ENCODE measurements at regions not wholly inside any gene's neighbourhood (a gene's known extent, or its start where the extent isn't known, plus 50 kb on each side); places are given as distances from the start of the nearest gene placed in this dataset.

- H3K36me3 ChIP-seq (ENCODE audit: control insufficient read depth, insufficient read depth, low read length) = no peaks in the 10 kb centered on the region
- ChIA-PET CTCF (no interaction called here), POLR2A (no interaction called here)
- in situ Hi-C loops (cut with HindIII; ENCODE audit: low pct_unique_long_range_greater_than_20kb, low sequenced_read_pairs) (no loop called here), intact Hi-C loops (cut with micrococcal nuclease; ENCODE audit: unreplicated experiment) (no loop called here)
- DNase-seq (ENCODE audit: low read depth, low spot score) (no peak), ATAC-seq (no peak)
- H3K27me3 ChIP-seq (ENCODE audit: control insufficient read depth, insufficient read depth, low read length) = no peaks in the 10 kb centered on the region
- no peaks in the 10 kb centered on the region for H3K9me3 ChIP-seq (ENCODE audit: control insufficient read depth, insufficient read depth, low read depth, low read length)
- no peak overlapping the region for H3K27ac ChIP-seq (ENCODE audit: low read length)
- no peaks in the 10 kb centered on the region for H3K4me1 ChIP-seq (ENCODE audit: control insufficient read depth, insufficient read depth, low read length)
- BruUV-seq (replicated peaks) = no TSS peak
- no peak overlapping the region for H3K4me3 ChIP-seq (ENCODE audit: low read depth in 2 of 2, low read length in 2 of 2)
- TF ChIP-seq TCF7L2 (IDR thresholded peaks at IDR 0.05; ENCODE audit: low read depth, low read length) = no peak
- TF ChIP-seq REST (IDR thresholded peaks at IDR 0.05; ENCODE audit: insufficient read depth in 1 of 2, low read depth in 2 of 2, low read length in 1 of 2) = no peak
- TF ChIP-seq, protein P1, sequence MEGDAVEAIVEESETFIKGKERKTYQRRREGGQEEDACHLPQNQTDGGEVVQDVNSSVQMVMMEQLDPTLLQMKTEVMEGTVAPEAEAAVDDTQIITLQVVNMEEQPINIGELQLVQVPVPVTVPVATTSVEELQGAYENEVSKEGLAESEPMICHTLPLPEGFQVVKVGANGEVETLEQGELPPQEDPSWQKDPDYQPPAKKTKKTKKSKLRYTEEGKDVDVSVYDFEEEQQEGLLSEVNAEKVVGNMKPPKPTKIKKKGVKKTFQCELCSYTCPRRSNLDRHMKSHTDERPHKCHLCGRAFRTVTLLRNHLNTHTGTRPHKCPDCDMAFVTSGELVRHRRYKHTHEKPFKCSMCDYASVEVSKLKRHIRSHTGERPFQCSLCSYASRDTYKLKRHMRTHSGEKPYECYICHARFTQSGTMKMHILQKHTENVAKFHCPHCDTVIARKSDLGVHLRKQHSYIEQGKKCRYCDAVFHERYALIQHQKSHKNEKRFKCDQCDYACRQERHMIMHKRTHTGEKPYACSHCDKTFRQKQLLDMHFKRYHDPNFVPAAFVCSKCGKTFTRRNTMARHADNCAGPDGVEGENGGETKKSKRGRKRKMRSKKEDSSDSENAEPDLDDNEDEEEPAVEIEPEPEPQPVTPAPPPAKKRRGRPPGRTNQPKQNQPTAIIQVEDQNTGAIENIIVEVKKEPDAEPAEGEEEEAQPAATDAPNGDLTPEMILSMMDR (IDR thresholded peaks at IDR 0.05) = no peak
- no peak for TF ChIP-seq SIN3A (IDR thresholded peaks at IDR 0.05; ENCODE audit: borderline replicate concordance, insufficient read depth, low read depth, low read length)
- no peak for TF ChIP-seq POLR2AphosphoS5 (IDR thresholded peaks at IDR 0.05; ENCODE audit: low read depth, low read length)
Observed at GRCh38 chrX:45592101-45592500, 391.4 kb upstream of the DIPK2B start.

- CTCF ChIA-PET = no interaction called here
- Histone ChIP-seq H3K27ac (ENCODE audit: low read length) (no peak overlapping the region), H3K4me3 (ENCODE audit: low read depth in 2 of 2, low read length in 2 of 2) (no peak overlapping the region), H3K36me3 (ENCODE audit: control insufficient read depth, insufficient read depth, low read length) (no peaks in the 10 kb centered on the region), H3K9me3 (ENCODE audit: control insufficient read depth, insufficient read depth, low read depth, low read length) (no peaks in the 10 kb centered on the region), H3K27me3 (ENCODE audit: control insufficient read depth, insufficient read depth, low read length) (no peaks in the 10 kb centered on the region), H3K4me1 (ENCODE audit: control insufficient read depth, insufficient read depth, low read length) (no peaks in the 10 kb centered on the region)
- no peak for DNase-seq (ENCODE audit: low read depth, low spot score)
- TF ChIP-seq TCF7L2 (IDR thresholded peaks at IDR 0.05; ENCODE audit: low read depth, low read length) = no peak
- no peak for TF ChIP-seq SIN3A (IDR thresholded peaks at IDR 0.05; ENCODE audit: borderline replicate concordance, insufficient read depth, low read depth, low read length)
- TF ChIP-seq POLR2AphosphoS5 (IDR thresholded peaks at IDR 0.05; ENCODE audit: low read depth, low read length) = no peak
- TF ChIP-seq, protein P1 (IDR thresholded peaks at IDR 0.05) = no peak
- TF ChIP-seq REST (IDR thresholded peaks at IDR 0.05; ENCODE audit: insufficient read depth in 1 of 2, low read depth in 2 of 2, low read length in 1 of 2) = no peak
- ATAC-seq = no peak
- POLR2A ChIA-PET = no interaction called here
- BruUV-seq (replicated peaks) = no TSS peak
- intact Hi-C loops (cut with micrococcal nuclease; ENCODE audit: unreplicated experiment) = no loop called here
- in situ Hi-C loops (cut with HindIII; ENCODE audit: low pct_unique_long_range_greater_than_20kb, low sequenced_read_pairs) = no loop called here
Observed at GRCh38 chrX:45591650-45592049, 391.0 kb upstream of the DIPK2B start.

All from Panc1 (cell line).